Superior temporal gyrus (tissue), 1 donor: ENCODE measurements at regions not wholly inside any gene's neighbourhood (a gene's known extent, or its start where the extent isn't known, plus 50 kb on each side); places are given as distances from the start of the nearest gene placed in this dataset.
A peak's percentile ranks its signal among the peaks of the same experiment; 100 is the strongest.

Experiments used
- DNase-seq: peaks from one replicate; pipeline ENCODE4 v3.0.0-alpha.2; 2016; ENCODE audit errors: extremely low spot score

GRCh38 chr2:64283641-64284361 is 139.6 kb upstream of the PELI1 start:
- no peak for DNase-seq

GRCh38 chr2:64284751-64285150 is 140.5 kb upstream of the PELI1 start:
- DNase-seq = no peak

GRCh38 chr2:64287202-64287740 is 143.1 kb upstream of the PELI1 start:
- DNase-seq = no peak

- DNase-seq = no peak
These were observed 144.3 kb upstream of the PELI1 start for GRCh38 chr2:64288321-64289193.

GRCh38 chr2:64289251-64289650 is 145.0 kb upstream of the PELI1 start:
- no peak for DNase-seq

GRCh38 chr2:64289737-64290136 is 145.5 kb upstream of the PELI1 start:
- no peak for DNase-seq

- DNase-seq = no peak
These were observed 147.0 kb upstream of the PELI1 start for GRCh38 chr2:64291181-64291580.

- DNase-seq = no peak
These were observed 151.3 kb upstream of the PELI1 start for GRCh38 chr2:64295326-64296139.

GRCh38 chr2:64296140-64296480 is 151.9 kb upstream of the PELI1 start:
- DNase-seq = peak; percentile 77

GRCh38 chr2:64296695-64297346 is 152.6 kb upstream of the PELI1 start:
- DNase-seq = peak; percentile 41

GRCh38 chr2:64298161-64298560 is 153.9 kb upstream of the PELI1 start:
- DNase-seq = no peak

- DNase-seq = no peak
These were observed 153.9 kb upstream of the LGALSL start for GRCh38 chr2:64300066-64300465.

- no peak for DNase-seq
These were observed 150.7 kb upstream of the LGALSL start for GRCh38 chr2:64303250-64303649.

- no peak for DNase-seq
These were observed 146.5 kb upstream of the LGALSL start for GRCh38 chr2:64307421-64307820.

- no peak for DNase-seq
These were observed 142.6 kb upstream of the LGALSL start for GRCh38 chr2:64311191-64311910.

- DNase-seq = peak; percentile 91
These were observed 141.9 kb upstream of the LGALSL start for GRCh38 chr2:64311948-64312621.

- DNase-seq = no peak
These were observed 141.2 kb upstream of the LGALSL start for GRCh38 chr2:64312622-64313397.

GRCh38 chr2:64313398-64313723 is 140.6 kb upstream of the LGALSL start:
- DNase-seq = peak; percentile 62

- no peak for DNase-seq
These were observed 138.5 kb upstream of the LGALSL start for GRCh38 chr2:64315291-64315960.
